SKM-1 treated with dmso at 0.1 percent for 144 hours (cell line): ENCODE measurements at regions not wholly inside any gene's neighbourhood (a gene's known extent, or its start where the extent isn't known, plus 50 kb on each side); places are given as distances from the start of the nearest gene placed in this dataset.

ENCODE experiments used
- DNase-seq: peaks from one replicate; lab custom pipeline; 2025; ENCODE audit not compliant: unreplicated experiment; lab: John Stamatoyannopoulos, UW

DNA sequence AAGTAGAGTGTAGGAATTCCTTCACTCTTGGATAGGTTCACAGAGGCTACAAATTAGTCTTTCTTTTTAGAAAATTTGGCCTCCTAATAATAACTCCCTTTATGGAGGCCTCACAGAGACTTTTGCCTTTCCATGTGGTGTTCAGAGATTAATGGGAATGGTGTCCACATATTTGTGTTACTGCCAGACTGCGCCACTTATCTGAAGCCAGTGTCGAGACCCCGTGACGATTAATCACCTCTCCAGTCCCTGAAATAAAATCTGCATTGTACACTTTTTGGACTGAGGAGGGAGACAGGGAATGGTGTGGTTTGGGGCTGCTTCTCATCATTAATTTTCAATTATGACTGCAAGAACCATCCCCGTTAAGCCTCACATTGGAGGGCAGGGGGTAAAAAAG is 980.5 kb downstream of the FLRT2 start:
- no peak for DNase-seq

DNA sequence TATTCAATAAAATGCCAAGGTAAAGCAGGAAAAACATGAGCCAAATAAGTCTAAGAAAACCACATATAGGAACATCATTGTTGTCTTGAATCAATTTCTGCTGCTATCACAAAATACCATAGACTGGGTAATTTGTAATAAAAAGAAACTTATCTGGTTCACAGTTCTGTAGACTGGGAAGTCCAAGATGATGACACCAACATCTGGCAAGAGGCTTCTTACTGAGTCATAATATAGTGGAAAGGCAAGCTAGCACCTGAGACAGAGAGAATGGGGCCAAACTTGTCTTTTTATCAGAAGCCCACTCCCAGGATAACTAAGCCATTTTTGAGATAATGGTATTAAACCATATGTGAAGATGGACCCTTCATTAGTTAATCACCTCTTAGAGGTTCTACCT is 975.9 kb downstream of the FLRT2 start:
- DNase-seq = no peak

DNA sequence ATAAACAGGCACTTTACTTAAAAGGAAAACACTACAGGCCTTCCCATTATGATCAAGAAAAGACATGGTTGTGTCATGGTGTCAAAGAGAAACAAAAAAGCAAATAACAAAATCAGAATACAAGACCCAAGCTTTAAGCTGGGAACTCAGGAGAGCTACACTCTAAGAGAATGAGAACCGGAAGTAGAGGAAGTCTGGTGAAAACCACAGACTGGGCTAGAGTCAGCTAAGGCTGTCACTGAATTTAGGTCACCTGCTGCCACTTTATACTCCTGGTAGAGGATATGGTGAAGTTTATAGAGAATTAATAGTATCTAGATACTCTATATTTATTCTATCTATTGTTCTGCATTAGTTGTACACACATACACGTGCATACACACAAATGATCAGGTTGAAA is 971.7 kb downstream of the FLRT2 start:
- peak; percentile 12 for DNase-seq

DNA sequence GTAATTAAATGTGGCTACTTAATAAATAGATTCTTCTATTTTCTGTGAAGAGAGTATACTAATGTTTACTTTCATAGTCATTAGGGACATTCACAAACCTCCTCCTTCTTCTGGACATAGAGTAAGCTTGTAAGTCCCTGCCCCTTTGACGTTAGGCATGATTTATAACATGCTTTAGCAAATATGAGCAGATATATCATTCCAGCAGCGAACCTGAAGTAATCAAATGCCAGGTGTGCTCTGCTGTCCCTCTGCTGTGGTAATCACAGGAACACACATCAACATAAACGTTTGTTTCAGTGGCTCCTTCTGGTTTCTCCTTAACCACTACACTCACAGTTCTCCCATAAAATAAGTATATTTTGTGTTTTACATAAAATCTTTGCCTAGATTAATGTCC is 961.8 kb downstream of the FLRT2 start:
- no peak for DNase-seq

DNA sequence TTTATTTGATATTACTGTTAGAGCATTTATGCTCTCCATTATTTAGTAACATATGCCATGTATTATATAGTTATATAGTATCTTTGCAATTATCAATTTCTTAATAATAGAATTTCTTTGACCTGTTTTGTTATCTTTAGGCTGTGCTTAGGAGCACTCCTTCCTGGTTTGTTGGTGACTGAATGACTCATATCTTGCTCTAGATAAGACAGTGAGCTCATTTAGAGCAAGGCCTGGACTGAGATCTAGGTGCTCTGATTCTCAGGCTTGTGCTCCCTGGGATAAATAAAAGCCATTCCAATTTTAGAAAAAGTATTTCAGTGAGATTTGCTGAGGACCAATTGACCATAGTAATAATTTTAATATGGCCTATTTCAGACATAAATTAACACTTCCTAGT is 951.2 kb downstream of the FLRT2 start:
- no peak for DNase-seq

DNA sequence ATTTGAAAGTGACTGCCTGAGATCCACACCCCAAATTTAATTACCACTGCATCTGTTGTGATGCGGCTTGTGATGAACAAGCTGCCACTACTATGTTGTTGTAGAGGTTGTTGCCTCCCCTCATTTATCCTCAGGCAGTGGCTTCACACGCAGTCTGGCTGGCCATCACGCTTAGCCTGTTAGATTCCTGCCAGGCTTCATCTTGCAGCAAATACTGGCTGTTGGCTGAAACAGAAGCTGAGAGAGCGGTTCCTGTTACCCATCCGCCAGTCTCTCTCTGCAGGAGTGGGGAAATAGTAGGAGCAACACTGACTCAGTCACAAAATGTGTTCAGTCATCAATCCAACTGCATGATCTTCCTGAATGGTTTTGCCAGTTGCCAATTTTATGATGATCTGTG is 934.4 kb downstream of the FLRT2 start:
- no peak for DNase-seq

- no peak for DNase-seq
Observed at GRCh38 chr14:86462193-86462753, 932.3 kb downstream of the FLRT2 start.

DNA sequence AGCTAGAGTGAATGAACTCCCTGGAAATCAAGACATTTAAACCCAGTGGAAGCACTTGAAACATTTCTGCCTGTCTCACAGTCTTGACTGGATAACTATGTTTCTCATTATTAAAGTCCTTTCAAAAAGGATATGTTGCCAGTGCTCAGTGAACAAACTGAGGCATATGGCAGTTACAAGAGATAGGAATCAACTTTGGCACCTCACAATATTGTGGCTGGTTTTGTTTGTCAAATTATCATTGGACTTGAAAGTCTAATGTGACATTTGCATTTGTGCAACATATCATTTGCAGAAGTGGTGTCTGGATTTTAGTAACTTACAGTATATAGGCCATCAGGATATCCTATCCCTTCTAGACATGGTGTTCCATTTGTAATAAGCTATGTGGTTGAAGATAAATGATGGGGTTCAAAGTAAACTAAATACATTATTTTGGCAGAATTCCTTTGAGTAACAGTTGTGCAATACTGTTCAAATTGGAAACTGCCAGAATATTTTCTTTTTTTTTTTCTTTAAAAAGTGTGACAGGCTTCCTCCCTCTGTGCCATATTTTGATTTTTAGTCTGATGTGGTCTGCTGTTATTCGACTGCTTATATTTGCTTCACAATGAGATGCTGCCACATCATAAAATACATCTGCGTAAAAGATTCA is 927.7 kb downstream of the FLRT2 start:
- DNase-seq = no peak

GRCh38 chr14:86450085-86450484 is 920.1 kb downstream of the FLRT2 start:
- DNase-seq = no peak

GRCh38 chr14:86442135-86442534 is 912.2 kb downstream of the FLRT2 start:
- DNase-seq = no peak

DNA sequence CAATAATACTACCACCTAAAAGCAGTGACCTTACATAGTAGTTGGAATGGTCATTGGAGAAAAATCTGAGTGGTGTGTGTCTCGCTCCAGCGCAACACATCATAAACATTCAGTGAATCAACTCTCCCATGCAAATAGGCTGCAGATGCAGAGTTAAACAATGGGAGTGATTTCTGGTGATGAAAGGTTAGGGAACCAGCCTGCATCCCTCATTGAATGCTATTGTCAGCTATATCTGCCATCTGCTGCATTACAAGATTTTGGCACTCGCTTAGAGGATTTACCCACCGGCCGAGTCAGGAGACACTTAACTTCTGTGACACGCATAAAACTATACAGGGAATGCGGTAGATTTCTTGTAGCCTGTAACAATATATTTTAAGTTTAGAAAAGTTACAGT is 900.9 kb downstream of the FLRT2 start:
- no peak for DNase-seq

- no peak for DNase-seq
Observed at GRCh38 chr14:86423214-86423613, 893.3 kb downstream of the FLRT2 start.

- DNase-seq = no peak
Observed at GRCh38 chr14:86420131-86420530, 890.2 kb downstream of the FLRT2 start.

GRCh38 chr14:86414146-86414545 is 884.2 kb downstream of the FLRT2 start:
- no peak for DNase-seq

DNA sequence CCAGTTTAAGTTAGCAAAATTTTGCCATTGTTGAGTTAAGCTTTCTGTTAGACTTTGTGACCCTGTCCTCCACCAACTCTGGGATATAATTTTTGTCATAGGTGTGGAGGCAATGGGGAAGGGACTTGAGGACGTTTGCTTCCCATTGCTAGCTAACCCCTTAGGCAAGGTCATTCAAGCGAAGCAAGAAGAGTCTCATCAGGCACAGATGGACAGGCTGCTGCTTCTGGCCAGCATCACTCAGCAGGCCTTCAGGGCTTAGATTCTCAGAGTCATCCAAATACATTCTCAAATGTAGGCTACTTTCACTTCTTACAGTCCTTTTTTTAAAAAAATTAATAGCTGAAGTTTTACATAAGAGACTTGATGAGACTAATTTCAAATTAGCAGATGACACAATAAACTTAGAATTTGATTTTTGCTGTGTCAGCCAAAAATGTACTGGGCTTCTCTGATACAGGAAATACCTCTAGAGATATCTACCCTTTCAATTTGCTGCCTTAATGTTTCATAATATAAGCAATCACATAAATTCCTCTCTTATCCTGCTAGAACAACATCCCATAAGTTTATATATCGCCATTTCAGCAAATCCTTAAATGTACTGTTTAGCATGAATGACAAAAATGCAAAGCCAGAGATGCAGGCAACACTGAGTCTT is 875.2 kb downstream of the FLRT2 start:
- DNase-seq = no peak

- DNase-seq = no peak
Observed at GRCh38 chr14:86404425-86404824, 874.5 kb downstream of the FLRT2 start.

GRCh38 chr14:86402545-86402944 is 872.6 kb downstream of the FLRT2 start:
- no peak for DNase-seq

DNA sequence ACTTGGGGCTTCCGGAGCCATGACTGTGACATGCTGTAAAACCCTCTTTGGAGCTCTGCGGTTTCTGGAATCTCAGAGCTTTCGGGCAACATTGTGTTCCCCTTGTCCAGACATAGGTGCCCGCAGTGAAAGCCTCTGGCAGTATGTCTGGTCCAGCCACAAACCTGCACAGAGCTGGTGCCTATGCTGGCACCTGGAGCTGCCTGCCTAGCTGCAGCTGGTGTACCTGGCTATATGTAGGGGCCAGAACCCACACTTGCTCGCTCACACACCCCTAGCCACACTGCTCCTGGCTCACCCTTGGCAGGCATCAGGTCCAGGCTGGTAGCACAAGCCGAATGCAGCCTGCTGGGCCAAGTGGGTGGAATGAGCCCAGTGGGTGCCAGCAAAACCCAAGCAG is 861.1 kb downstream of the FLRT2 start:
- DNase-seq = no peak

DNA sequence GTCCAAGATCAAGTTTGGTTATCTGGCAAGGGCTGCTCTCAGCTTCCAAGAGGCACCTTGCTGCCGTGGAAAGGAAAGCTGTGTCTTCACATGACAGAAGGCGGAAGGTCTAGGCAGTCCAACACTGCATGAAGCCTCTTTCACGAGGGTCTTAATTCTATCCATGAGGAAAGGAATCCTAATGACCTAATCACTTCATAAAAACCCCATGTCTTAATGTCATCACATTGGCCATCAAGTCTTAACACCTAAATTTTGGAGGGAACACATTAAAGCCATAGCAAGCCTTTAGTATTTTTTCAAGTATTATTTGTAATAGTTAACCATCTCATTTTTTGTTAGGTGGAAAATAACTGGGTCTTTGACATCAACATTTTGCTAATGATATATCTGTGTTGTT is 858.3 kb downstream of the FLRT2 start:
- no peak for DNase-seq

- DNase-seq = no peak
Observed at GRCh38 chr14:86373886-86374285, 843.9 kb downstream of the FLRT2 start.

DNA sequence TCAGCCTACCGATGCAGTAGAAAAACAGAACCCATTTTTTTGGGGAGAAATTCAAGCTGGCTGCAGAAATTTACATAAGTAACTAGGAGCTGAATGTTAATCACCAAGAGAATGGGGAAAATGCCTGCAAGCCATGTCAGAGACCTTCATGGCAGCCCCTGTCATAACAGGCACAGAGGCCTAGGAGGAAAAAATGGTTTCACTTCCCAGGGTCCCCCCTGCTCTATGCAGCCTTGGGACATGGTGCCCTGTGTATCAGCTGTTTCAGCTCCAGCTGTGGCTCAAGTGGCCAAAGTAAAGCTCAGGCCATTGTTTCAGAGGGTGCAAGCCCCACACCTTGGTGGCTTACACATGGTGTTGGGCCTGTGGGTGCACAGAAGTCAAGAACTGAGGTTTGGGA is 842.5 kb downstream of the FLRT2 start:
- DNase-seq = no peak

- DNase-seq = no peak
Observed at GRCh38 chr14:86364634-86365033, 834.7 kb downstream of the FLRT2 start.

DNA sequence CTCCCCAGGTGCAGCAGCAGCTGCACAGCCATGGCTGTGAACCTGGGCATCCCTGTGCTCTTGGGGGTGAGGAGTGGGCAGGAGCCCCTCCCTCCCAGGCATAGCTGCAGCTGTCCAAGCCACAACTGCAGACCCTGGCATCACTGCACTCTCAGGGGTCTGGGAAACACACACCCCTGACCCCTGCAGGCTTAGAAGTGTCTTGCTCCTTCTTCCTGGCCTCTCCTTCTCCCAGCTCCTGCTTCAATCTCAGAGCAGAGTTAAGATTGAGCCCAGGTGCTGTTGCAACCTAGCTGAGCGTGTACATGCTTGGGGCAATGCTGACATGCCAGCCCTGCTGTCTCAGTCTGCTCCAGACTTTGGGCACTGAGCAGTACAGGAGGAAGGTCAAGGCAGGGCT is 833.6 kb downstream of the FLRT2 start:
- DNase-seq = no peak
